ENCODE measurements at regions not wholly inside any gene's neighbourhood (a gene's known extent, or its start where the extent isn't known, plus 50 kb on each side); places are given as distances from the start of the nearest gene placed in this dataset.

DNA sequence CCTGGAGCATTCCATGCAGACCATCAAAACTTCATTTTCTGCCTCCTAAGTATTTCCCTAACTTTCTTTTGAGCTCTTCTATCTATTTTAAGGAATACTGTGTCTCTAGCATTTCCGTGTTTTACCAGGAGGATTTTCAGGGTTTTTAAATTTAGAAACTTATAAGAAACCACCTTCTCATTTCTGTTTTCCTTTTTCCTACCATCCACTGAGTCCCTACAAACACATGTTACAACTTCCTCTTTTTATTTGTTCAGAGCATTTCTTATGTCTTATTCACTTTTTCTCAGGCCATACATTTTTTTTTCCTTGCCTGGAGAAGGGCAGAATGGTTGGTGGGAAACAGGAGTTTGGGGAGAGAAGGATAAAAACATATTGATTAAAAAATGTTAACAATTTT lies 130.0 kb upstream of the BMP5 start:
- ATAC-seq (no peak), DNase-seq (ENCODE audit: low spot score) (no peak)
- Mint-ChIP-seq H3K36me3 (no peaks in the 10 kb centered on the region), H3K4me3 (no peak overlapping the region), H3K27me3 (ENCODE audit: low read depth) (no peaks in the 10 kb centered on the region), H3K9me3 (peaks cover 6% of the 10 kb centered on the region), H3K4me1 (no peaks in the 10 kb centered on the region), H3K27ac (no peak overlapping the region)
- TF ChIP-seq GABPB1 (CRISPR knock-in tag; IDR thresholded peaks at IDR 0.05) (no peak), ZNF396 (CRISPR knock-in tag; IDR thresholded peaks at IDR 0.05; ENCODE audit: borderline replicate concordance) (no peak)
- TF ChIP-seq, protein P1, sequence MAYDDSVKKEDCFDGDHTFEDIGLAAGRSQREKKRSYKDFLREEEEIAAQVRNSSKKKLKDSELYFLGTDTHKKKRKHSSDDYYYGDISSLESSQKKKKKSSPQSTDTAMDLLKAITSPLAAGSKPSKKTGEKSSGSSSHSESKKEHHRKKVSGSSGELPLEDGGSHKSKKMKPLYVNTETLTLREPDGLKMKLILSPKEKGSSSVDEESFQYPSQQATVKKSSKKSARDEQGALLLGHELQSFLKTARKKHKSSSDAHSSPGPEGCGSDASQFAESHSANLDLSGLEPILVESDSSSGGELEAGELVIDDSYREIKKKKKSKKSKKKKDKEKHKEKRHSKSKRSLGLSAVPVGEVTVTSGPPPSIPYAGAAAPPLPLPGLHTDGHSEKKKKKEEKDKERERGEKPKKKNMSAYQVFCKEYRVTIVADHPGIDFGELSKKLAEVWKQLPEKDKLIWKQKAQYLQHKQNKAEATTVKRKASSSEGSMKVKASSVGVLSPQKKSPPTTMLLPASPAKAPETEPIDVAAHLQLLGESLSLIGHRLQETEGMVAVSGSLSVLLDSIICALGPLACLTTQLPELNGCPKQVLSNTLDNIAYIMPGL (CRISPR knock-in tag; IDR thresholded peaks at IDR 0.05), result no peak
- ChIA-PET POLR2A (no interaction called here), CTCF (interaction anchor here (0.7 kb wide), 1 partner anchor 49 kb away, joined by 3 read pairs; no protein-coding TSS in a partner anchor)

DNA sequence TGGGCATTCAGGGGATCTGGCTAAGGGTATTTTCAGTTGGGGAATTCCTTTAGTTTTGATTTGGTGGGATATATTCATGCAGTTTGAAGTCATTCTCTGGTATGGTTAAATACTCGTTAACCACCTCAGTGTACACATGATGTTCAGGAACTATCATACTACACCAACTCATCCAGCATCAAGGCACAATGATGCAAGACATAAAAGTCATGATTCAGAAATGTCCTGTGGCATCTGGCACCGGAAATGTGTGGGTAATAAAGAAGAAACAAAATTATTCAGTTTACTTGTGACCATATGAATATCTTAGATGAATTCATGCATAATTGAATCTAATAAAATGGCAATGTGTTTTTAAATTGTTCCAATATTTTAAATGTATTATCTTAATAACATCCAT lies 129.0 kb upstream of the BMP5 start:
- ATAC-seq, result no peak
- POLR2A ChIA-PET, result no interaction called here

DNA sequence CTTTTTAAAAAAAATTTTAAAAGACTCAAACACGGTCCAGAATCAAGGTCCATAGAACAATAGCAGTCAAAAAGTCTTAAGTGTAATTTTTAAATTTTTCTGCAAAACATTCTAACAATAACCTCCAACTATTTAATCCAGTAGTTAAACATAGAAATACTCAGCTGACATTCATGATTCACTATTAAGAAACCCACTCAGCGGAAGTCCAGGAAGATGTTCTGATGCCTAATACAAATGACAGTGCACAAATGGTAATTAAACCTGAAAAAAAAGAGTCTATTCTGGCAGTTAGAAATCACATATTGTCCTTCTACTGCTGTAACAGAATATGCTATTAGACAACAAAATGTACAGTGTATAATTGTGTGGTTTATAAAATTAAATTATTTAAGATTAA lies 128.2 kb upstream of the BMP5 start:
- Mint-ChIP-seq H3K4me1 (peaks cover 6% of the 10 kb centered on the region; the same call in 1 of the 2 replicates), H3K36me3 (no peaks in the 10 kb centered on the region), H3K4me3 (no peak overlapping the region), H3K27me3 (ENCODE audit: low read depth) (no peaks in the 10 kb centered on the region), H3K9me3 (no peaks in the 10 kb centered on the region), H3K27ac (no peak overlapping the region)
- ATAC-seq, result no peak
- DNase-seq (ENCODE audit: low spot score), result no peak
- ChIA-PET CTCF (no interaction called here), POLR2A (no interaction called here)
- TF ChIP-seq GRHL2 (CRISPR knock-in tag; IDR thresholded peaks at IDR 0.05; ENCODE audit: insufficient replicate concordance, severe bottlenecking), result no peak
- TF ChIP-seq, protein P2, sequence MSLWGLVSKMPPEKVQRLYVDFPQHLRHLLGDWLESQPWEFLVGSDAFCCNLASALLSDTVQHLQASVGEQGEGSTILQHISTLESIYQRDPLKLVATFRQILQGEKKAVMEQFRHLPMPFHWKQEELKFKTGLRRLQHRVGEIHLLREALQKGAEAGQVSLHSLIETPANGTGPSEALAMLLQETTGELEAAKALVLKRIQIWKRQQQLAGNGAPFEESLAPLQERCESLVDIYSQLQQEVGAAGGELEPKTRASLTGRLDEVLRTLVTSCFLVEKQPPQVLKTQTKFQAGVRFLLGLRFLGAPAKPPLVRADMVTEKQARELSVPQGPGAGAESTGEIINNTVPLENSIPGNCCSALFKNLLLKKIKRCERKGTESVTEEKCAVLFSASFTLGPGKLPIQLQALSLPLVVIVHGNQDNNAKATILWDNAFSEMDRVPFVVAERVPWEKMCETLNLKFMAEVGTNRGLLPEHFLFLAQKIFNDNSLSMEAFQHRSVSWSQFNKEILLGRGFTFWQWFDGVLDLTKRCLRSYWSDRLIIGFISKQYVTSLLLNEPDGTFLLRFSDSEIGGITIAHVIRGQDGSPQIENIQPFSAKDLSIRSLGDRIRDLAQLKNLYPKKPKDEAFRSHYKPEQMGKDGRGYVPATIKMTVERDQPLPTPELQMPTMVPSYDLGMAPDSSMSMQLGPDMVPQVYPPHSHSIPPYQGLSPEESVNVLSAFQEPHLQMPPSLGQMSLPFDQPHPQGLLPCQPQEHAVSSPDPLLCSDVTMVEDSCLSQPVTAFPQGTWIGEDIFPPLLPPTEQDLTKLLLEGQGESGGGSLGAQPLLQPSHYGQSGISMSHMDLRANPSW (CRISPR knock-in tag; conservative IDR thresholded peaks at IDR 0.05; ENCODE audit: low read depth), result no peak
- TF ChIP-seq, protein P3, sequence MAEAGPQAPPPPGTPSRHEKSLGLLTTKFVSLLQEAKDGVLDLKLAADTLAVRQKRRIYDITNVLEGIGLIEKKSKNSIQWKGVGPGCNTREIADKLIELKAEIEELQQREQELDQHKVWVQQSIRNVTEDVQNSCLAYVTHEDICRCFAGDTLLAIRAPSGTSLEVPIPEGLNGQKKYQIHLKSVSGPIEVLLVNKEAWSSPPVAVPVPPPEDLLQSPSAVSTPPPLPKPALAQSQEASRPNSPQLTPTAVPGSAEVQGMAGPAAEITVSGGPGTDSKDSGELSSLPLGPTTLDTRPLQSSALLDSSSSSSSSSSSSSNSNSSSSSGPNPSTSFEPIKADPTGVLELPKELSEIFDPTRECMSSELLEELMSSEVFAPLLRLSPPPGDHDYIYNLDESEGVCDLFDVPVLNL (CRISPR knock-in tag; IDR thresholded peaks at IDR 0.05; ENCODE audit: borderline replicate concordance, low read depth), result no peak
- TF ChIP-seq ZBTB21 (CRISPR knock-in tag; IDR thresholded peaks at IDR 0.05; ENCODE audit: borderline replicate concordance), result no peak
- TF ChIP-seq, protein P4, sequence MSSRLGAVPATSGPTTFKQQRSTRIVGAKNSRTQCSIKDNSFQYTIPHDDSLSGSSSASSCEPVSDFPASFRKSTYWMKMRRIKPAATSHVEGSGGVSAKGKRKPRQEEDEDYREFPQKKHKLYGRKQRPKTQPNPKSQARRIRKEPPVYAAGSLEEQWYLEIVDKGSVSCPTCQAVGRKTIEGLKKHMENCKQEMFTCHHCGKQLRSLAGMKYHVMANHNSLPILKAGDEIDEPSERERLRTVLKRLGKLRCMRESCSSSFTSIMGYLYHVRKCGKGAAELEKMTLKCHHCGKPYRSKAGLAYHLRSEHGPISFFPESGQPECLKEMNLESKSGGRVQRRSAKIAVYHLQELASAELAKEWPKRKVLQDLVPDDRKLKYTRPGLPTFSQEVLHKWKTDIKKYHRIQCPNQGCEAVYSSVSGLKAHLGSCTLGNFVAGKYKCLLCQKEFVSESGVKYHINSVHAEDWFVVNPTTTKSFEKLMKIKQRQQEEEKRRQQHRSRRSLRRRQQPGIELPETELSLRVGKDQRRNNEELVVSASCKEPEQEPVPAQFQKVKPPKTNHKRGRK (CRISPR knock-in tag; IDR thresholded peaks at IDR 0.05; ENCODE audit: borderline replicate concordance), result no peak
- TF ChIP-seq TP53 (CRISPR knock-in tag; IDR thresholded peaks at IDR 0.05), result no peak
- TF ChIP-seq SMAD4 (CRISPR knock-in tag; IDR thresholded peaks at IDR 0.05), result no peak
- TF ChIP-seq NFYB (CRISPR knock-in tag; conservative IDR thresholded peaks at IDR 0.05; ENCODE audit: low read depth), result no peak

More for the DNA sequence above, 129.0 kb upstream of the BMP5 start:
- Mint-ChIP-seq H3K4me1 (no peaks in the 10 kb centered on the region), H3K36me3 (no peaks in the 10 kb centered on the region), H3K4me3 (no peak overlapping the region), H3K27me3 (ENCODE audit: low read depth) (no peaks in the 10 kb centered on the region), H3K27ac (no peak overlapping the region), H3K9me3 (peaks cover 6% of the 10 kb centered on the region)
- TF ChIP-seq, protein P5, sequence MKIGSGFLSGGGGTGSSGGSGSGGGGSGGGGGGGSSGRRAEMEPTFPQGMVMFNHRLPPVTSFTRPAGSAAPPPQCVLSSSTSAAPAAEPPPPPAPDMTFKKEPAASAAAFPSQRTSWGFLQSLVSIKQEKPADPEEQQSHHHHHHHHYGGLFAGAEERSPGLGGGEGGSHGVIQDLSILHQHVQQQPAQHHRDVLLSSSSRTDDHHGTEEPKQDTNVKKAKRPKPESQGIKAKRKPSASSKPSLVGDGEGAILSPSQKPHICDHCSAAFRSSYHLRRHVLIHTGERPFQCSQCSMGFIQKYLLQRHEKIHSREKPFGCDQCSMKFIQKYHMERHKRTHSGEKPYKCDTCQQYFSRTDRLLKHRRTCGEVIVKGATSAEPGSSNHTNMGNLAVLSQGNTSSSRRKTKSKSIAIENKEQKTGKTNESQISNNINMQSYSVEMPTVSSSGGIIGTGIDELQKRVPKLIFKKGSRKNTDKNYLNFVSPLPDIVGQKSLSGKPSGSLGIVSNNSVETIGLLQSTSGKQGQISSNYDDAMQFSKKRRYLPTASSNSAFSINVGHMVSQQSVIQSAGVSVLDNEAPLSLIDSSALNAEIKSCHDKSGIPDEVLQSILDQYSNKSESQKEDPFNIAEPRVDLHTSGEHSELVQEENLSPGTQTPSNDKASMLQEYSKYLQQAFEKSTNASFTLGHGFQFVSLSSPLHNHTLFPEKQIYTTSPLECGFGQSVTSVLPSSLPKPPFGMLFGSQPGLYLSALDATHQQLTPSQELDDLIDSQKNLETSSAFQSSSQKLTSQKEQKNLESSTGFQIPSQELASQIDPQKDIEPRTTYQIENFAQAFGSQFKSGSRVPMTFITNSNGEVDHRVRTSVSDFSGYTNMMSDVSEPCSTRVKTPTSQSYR (CRISPR knock-in tag; IDR thresholded peaks at IDR 0.05), result no peak
- TF ChIP-seq ZNF138 (CRISPR knock-in tag; conservative IDR thresholded peaks at IDR 0.05), result no peak
- TF ChIP-seq, protein P6, sequence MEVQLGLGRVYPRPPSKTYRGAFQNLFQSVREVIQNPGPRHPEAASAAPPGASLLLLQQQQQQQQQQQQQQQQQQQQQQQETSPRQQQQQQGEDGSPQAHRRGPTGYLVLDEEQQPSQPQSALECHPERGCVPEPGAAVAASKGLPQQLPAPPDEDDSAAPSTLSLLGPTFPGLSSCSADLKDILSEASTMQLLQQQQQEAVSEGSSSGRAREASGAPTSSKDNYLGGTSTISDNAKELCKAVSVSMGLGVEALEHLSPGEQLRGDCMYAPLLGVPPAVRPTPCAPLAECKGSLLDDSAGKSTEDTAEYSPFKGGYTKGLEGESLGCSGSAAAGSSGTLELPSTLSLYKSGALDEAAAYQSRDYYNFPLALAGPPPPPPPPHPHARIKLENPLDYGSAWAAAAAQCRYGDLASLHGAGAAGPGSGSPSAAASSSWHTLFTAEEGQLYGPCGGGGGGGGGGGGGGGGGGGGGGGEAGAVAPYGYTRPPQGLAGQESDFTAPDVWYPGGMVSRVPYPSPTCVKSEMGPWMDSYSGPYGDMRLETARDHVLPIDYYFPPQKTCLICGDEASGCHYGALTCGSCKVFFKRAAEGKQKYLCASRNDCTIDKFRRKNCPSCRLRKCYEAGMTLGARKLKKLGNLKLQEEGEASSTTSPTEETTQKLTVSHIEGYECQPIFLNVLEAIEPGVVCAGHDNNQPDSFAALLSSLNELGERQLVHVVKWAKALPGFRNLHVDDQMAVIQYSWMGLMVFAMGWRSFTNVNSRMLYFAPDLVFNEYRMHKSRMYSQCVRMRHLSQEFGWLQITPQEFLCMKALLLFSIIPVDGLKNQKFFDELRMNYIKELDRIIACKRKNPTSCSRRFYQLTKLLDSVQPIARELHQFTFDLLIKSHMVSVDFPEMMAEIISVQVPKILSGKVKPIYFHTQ (CRISPR knock-in tag; IDR thresholded peaks at IDR 0.05), result no peak
- TF ChIP-seq CBFB (CRISPR knock-in tag; IDR thresholded peaks at IDR 0.05; ENCODE audit: low read depth), result no peak
- no peak for DNase-seq (ENCODE audit: low spot score)
- CTCF ChIA-PET, result no interaction called here

Data from WTC11 (cell line).